ENCODE measurements at regions not wholly inside any gene's neighbourhood (a gene's known extent, or its start where the extent isn't known, plus 50 kb on each side); places are given as distances from the start of the nearest gene placed in this dataset.
"Not testable (repeated sequence)": the region's sequence is repeated elsewhere in the genome, so short reads cannot be mapped to it uniquely, and the experiment has no call there.

- not testable (repeated sequence) for TF ChIP-seq CTCF (conservative IDR thresholded peaks at IDR 0.05; ENCODE audit: low read length); EZH2phosphoT487 (IDR thresholded peaks at IDR 0.05; ENCODE audit: borderline replicate concordance)
These were observed 192.0 kb upstream of the MEIS1 start for GRCh38 chr2:66242888-66243287.

Data from Loucy (cell line).